Stimulated activated naive CD4-positive, alpha-beta T cell (primary cell): ENCODE measurements at regions not wholly inside any gene's neighbourhood (a gene's known extent, or its start where the extent isn't known, plus 50 kb on each side); places are given as distances from the start of the nearest gene placed in this dataset.

ENCODE experiments used
- DNase-seq, 6 experiments: peaks; one replicate each; lab custom pipeline; 2025; lab: John Stamatoyannopoulos, UW

GRCh38 chr3:25044762-25045710 is 383.0 kb upstream of the RARB start:
- DNase-seq = no peak

- DNase-seq = no peak
These were observed 380.9 kb upstream of the RARB start for GRCh38 chr3:25046911-25047771.

DNA sequence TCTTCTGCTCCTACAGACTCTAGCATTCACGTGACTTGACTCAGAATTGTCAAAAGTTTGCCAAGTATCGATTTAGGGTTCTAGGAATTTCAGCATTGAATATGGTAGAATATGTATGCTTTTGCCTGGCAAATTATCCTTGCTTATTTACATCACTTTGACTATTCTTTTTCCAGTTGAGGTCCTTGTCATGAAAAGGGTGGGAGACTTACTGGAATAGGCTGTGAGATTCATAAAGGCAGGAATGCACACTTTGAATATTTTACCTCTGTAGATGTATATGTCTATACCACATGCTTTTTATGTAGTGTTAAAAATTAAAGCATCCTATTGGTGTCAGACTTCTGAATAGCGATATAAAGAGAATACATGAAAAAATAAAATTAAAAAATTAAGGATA is 378.8 kb upstream of the RARB start:
- no peak for DNase-seq

DNA sequence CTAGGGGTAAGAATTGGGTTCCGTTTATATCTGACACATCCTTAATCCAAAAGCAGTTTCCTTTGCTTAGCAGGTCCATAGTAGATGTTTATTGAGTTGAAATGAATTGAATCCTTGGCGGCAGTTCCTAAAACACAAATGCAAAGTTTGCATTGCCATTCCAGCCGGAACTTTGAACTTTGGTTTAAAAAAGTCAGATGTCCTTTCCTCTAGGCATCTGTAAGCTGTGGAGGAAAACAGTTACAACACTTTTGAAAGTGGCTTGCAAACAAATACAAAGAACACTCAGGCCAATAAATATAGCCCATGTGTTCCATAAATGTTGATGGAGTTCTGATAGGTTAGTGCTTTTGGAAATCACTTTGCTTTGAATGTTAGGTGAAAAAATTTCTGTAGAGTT is 374.7 kb upstream of the RARB start:
- DNase-seq = no peak

GRCh38 chr3:25056036-25056755 is 371.9 kb upstream of the RARB start:
- DNase-seq = no peak

DNA sequence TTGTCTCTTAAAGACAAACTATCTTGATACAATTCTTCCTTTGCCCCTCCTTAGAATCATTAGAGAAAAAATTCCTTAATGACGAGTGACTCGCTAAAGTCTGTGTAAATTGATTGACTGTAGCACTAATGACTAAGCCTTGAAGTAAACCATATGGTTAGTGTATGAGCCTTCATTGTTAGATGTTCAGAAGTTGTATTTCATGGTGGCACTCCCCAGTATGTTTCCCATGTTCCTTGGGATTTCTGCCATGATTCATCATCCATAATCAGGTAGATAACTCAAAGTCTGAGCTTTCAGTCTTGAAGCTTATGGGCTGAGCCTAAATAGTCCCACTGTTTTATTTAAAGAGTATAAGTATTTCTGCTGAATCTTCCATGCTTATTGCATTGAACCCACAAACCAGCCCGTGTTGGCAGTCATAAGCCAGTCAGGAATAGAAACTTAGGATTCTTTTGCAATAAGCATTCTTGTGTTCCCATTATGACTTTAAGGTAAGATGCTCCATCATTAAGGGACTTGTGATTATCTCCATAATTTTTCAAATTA is 371.2 kb upstream of the RARB start:
- DNase-seq = no peak

GRCh38 chr3:25057379-25057778 is 370.7 kb upstream of the RARB start:
- no peak for DNase-seq

DNA sequence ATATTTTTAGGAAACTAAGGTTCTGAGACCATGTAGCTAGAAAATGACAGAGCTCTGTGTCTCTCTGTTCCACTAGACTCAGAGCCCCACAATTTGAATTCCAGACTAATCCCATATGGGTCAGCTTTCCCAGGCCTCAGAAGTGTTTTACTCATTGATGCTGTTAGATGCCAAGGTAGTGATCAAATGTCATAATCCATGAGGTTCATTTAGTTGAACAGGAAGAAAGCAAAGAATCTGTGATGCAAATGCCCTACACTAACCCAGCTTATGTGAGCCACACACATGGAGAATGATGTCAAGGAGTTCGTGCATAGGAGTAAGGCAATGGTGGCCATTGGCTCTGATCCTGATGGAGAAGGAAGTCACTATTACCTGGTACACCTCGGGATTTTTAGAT is 363.4 kb upstream of the RARB start:
- no peak for DNase-seq

- DNase-seq = no peak
These were observed 358.1 kb upstream of the RARB start for GRCh38 chr3:25069970-25070369.

- no peak for DNase-seq
These were observed 356.2 kb upstream of the RARB start for GRCh38 chr3:25071846-25072245.

DNA sequence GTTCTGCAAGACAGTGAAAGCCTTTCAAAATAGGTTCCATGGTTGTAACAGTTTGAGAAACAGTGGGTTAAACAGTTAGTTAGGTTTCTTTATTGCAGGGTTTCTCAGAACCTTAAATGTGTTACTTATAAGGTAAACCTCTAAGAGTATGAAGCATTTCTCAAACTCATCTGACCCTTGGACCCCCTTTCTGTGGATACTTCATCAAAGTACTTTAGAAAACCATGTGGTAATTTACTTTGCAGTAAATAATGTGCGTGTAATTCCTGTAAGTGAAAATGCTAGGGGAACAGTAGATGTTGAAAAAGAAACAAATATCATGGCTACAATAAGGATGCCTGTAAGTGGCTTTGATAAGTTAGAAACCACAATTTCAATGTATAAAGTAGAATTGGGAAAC is 354.6 kb upstream of the RARB start:
- DNase-seq = no peak

DNA sequence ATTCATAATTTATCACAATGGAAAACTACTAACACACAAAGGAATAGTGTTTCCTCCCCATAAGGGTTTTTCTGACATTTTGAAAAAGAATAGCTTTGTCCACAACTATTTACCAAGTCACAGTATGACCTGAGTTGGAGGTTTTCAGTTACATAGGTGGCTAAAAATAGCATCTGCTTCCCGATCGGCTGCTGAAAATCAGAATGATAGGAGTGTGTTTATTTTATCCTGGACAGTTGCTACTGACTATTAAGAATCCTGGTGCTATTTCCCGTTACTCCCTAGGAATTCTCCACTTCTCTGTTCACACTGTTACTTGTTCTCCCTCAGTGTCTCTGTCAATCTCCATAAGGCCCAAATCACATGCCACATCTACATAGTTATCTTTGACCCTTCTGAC is 353.9 kb upstream of the RARB start:
- no peak for DNase-seq

DNA sequence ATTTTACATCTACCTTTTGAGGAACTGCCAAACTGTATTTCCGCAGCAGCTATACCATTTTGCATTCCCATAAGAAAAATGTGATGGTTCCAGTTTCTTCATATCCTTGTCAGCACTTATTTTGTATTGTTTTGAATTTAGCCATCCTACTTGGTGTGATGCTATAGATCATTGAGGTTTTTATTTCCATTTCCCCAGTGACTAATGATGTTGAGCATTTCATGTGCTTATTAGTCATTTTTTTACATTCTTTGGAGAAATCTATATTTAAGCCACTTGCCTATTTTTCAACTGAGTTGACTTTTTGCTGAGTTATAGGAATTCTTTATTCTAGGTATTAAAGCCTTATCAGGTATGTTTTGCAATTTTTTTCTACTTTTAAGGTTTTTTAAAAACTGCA is 347.6 kb upstream of the RARB start:
- DNase-seq = no peak

DNA sequence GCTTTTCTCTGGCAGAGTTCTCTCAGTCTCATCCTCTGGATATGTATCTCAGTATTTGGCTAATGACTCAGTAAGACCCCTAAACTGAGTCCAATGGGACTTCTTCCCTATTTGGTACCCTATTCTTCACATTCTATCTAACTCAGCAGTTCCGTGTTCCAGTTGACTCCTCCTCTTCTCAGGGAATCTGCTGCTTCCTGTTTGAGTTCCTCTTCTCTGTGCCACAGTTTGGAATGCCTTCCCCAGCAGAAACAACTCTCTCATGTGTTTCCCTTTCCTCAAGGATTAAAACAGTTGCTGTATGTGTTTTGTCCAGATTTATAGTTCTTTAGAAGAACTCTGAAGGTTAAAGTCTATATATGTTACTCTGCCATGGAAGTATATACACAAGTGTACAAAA is 344.0 kb upstream of the RARB start:
- DNase-seq = no peak

DNA sequence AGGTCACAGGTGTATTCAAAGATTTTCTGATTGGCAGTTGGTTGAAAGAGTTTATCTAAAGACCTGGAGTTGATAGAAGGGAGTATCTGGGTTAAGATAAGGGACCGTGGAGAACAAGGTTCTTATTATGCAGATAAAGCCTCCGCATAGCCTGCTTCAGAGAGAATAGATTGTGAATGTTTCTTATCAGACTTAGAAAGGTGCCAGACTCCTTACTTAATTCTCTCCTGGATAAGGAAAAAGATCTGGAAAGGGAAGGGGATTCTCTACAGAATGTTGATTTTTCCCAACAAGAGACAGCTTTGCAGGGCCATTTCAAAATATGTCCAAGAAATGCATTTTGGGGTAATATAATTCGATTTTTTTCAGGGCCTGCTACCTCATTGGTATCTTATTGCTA is 341.3 kb upstream of the RARB start:
- DNase-seq = no peak

DNA sequence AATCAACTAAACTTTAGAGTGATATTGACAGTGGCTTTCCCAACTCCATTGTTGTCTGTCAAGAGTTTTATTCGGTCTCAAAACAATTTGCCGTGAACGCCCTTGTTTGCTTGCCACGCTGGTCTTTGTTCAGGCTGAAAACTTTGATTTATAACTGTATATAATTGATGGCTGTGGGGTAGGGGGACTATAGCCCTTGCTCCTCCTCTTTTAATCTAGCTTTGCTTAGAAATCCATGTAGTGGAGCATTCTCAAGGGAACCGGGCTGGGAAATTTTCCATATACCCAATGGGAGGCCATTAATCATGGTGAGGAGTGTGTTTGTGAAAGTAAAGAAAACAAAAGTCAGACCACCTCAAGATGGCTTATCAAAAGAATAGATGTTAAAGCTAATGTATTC is 339.8 kb upstream of the RARB start:
- DNase-seq = no peak

- DNase-seq = no peak
These were observed 337.2 kb upstream of the RARB start for GRCh38 chr3:25090698-25091453.

DNA sequence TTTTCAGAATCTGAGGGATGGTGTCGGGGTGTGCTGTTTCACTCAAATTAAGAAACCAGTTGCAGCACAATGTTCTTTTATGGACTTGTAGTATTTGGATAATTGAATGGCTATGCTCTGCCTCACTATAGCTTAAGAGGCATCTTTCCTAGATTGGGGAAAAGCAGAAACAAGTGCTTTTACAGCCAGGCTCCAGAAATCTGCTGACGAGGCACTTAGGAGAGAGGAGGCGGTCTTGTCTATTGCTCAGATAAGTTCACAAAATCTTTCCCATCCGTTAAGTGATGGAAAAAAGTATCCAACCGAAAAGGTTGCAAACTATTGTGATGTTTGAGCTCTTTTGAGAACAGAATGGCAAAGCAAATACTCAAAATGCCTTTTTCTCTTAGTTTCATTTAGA is 336.1 kb upstream of the RARB start:
- DNase-seq = no peak

- DNase-seq = no peak
These were observed 333.0 kb upstream of the RARB start for GRCh38 chr3:25094932-25095685.

- no peak for DNase-seq
These were observed 331.5 kb upstream of the RARB start for GRCh38 chr3:25096536-25096935.

DNA sequence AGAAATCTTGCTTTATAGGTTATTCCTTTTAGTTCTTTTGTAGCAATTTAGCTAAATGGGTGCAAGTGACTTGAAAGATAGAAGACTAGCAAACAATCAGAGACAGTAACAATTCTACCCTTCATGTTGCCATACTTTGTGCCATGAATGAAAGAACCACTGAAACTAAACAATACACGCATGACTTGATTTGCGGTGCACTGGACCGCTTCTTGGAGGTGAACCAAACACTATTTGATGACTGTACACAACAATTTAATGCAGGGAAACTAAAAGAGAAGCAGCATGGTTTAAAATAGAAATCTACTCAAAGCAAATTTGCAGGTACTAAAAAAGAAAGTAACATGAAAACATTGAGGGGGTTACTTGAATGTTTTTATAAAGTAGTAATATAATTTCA is 331.0 kb upstream of the RARB start:
- no peak for DNase-seq
